GM13977 (cell line): ENCODE measurements at regions not wholly inside any gene's neighbourhood (a gene's known extent, or its start where the extent isn't known, plus 50 kb on each side); places are given as distances from the start of the nearest gene placed in this dataset.
"Not testable (repeated sequence)": the region's sequence is repeated elsewhere in the genome, so short reads cannot be mapped to it uniquely, and the experiment has no call there.

Source experiments
- DNase-seq: peaks from one replicate; pipeline ENCODE4 v3.0.0; 2012; ENCODE audit warnings: low spot score
- in situ Hi-C: fragments of 300-500 bp; cut with MboI; formaldehyde crosslinking; loops from one replicate; pipeline ENCODE4 v1.12.0; 2022; ENCODE audit warnings: low sequenced_read_pairs, low pct_unique_long_range_greater_than_20kb, mixed read lengths, inconsistent platforms; ENCODE audit not compliant: unreplicated experiment
- TF ChIP-seq, protein P1 (sequence below): IDR thresholded peaks from 2 replicates; pipeline ENCODE4 v1.5.1; 2012; ENCODE audit warnings: mild to moderate bottlenecking, control low read depth; ENCODE audit not compliant: insufficient read depth; ENCODE audit errors: extremely low read depth, missing control alignments

GRCh38 chr1:58197811-58198210 is 348.7 kb downstream of the OMA1 start:
- TF ChIP-seq, protein P1, sequence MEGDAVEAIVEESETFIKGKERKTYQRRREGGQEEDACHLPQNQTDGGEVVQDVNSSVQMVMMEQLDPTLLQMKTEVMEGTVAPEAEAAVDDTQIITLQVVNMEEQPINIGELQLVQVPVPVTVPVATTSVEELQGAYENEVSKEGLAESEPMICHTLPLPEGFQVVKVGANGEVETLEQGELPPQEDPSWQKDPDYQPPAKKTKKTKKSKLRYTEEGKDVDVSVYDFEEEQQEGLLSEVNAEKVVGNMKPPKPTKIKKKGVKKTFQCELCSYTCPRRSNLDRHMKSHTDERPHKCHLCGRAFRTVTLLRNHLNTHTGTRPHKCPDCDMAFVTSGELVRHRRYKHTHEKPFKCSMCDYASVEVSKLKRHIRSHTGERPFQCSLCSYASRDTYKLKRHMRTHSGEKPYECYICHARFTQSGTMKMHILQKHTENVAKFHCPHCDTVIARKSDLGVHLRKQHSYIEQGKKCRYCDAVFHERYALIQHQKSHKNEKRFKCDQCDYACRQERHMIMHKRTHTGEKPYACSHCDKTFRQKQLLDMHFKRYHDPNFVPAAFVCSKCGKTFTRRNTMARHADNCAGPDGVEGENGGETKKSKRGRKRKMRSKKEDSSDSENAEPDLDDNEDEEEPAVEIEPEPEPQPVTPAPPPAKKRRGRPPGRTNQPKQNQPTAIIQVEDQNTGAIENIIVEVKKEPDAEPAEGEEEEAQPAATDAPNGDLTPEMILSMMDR: no peak
- in situ Hi-C loops: no loop called here
- no peak for DNase-seq

- TF ChIP-seq, protein P1: no peak
- DNase-seq: no peak
- in situ Hi-C loops: no loop called here
Observed at GRCh38 chr1:58190267-58190988, 356.1 kb downstream of the OMA1 start.

- in situ Hi-C loops: no loop called here
- no peak for DNase-seq
- TF ChIP-seq, protein P1: no peak
Observed at GRCh38 chr1:58189453-58189852, 357.1 kb downstream of the OMA1 start.

DNA sequence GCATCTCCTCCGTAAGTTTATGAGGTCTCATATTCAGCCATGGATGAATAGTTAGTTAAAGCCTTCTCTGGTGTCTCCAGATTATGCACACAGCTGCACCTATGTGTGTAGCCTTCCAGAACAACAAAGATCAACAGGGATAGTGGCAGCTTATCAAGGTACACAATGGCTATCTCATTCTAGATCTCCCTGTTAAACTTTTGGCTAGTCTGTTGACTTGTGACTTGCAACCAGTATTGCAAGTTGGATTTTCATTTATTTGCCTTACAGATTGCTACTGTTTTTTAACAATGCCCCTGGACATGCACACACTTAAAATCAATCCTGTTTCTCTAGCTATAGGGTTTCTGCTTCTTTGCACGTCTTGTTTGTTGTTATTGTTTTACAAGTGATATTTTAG is 363.2 kb downstream of the OMA1 start:
- in situ Hi-C loops: no loop called here
- TF ChIP-seq, protein P1: no peak
- no peak for DNase-seq

- no peak for DNase-seq
- TF ChIP-seq, protein P1: no peak
Observed at GRCh38 chr1:58180537-58180936, 366.0 kb downstream of the OMA1 start.

GRCh38 chr1:58169160-58169559 is 377.4 kb downstream of the OMA1 start:
- in situ Hi-C loops, DNase-seq: not testable (repeated sequence)

More at GRCh38 chr1:58180537-58180936, 366.0 kb downstream of the OMA1 start:
- in situ Hi-C loops: no loop called here

- in situ Hi-C loops: not testable (repeated sequence)
Observed at GRCh38 chr1:58167131-58167530, 379.4 kb downstream of the OMA1 start.

GRCh38 chr1:58166417-58166816 is 380.1 kb downstream of the OMA1 start:
- TF ChIP-seq, protein P1: no peak
- in situ Hi-C loops: no loop called here
- DNase-seq: no peak

More at GRCh38 chr1:58167131-58167530, 379.4 kb downstream of the OMA1 start:
- not testable (repeated sequence) for DNase-seq
